Posterior vena cava (tissue), 2 donors: ENCODE measurements at regions not wholly inside any gene's neighbourhood (a gene's known extent, or its start where the extent isn't known, plus 50 kb on each side); places are given as distances from the start of the nearest gene placed in this dataset.

ENCODE experiments used
- DNase-seq: peaks from one replicate; pipeline ENCODE4 v3.0.0-alpha.2; 2020; ENCODE audit warnings: low spot score
- intact Hi-C, 2 donors: fragments of 100-400 bp; cut with DNase I; formaldehyde crosslinking; loops; one replicate each; pipeline versions ENCODE4 v1.14.1 to v1.14.2; 2022 to 2023
- donor health status: DM: yes; HTN: yes; CAD: no.
- donor health status: DM: yes; HTN: yes; CAD: no.

DNA sequence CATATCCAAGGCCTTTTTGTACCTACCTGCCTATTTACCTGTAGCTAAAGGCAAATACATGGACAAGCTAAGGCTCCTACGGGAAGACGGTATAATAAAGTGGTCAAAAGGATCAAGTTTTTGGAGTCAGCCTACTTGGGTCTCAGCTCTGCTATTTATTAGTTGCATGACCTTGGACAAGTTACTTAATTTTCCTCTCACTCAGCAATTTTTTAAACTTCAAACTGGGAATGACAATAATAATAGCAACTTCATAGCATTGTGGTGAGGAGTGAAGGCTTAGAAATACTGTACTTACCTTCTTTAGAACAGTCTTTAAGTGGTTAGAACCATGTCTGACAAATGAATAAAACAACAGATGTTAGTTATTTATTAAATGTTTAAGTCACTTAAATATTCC is 60.2 kb upstream of the SLC35F3 start:
- no peak for DNase-seq
- intact Hi-C loops: no loop called here

DNA sequence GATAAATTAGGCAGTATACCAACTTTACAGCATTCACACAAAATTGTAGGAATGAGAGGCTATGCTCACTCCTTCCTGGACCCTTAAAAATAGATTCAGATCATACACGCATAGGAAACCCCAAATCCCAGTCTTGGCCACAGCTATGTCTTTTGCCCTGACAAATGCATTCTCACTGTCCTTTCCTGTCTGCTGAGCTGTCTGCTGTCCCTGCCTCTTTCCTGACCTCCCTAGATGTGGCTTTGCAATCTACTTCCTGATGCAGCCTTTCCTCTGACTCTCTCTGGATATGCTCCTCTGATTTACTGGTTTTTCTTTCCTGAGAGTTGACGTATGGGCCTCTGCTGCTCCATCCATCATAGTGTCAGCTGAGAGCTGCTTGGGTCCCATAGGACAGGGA is 59.8 kb upstream of the SLC35F3 start:
- no peak for DNase-seq
- intact Hi-C loops: no loop called here
